Stimulated activated effector memory CD8-positive, alpha-beta T cell treated with anti-CD3 and anti-CD28 coated beads, Interleukin-12 subunit alpha, Interleukin-12 subunit beta, amount 100 ng/mL, for 72 hours (primary cell): ENCODE measurements at regions not wholly inside any gene's neighbourhood (a gene's known extent, or its start where the extent isn't known, plus 50 kb on each side); places are given as distances from the start of the nearest gene placed in this dataset.

Source experiments
- ATAC-seq: fragments of 150-1000 bp; cut with Tn5 transposase; 2 replicates; pipeline ENCODE4 v1.10.0; 2021
- DNase-seq, 2 donors: peaks; one replicate each; pipeline ENCODE4 v3.0.0; 2021 to 2022; ENCODE audit warnings: low spot score in 2 of 2
- H3K27ac Mint-ChIP-seq: one replicate; pipeline ENCODE4 v1.8.0; 2022; ENCODE audit warnings: mild to moderate bottlenecking, mixed read lengths
- H3K36me3 Mint-ChIP-seq: one replicate; pipeline ENCODE4 v1.8.0; 2022; ENCODE audit warnings: mild to moderate bottlenecking, mixed read lengths
- H3K4me1 Mint-ChIP-seq: one replicate; pipeline ENCODE4 v1.8.0; 2022; ENCODE audit warnings: mixed read lengths
- H3K4me3 Mint-ChIP-seq: one replicate; pipeline ENCODE4 v1.8.0; 2022; ENCODE audit warnings: mild to moderate bottlenecking, mixed read lengths
- H3K9me3 Mint-ChIP-seq: one replicate; pipeline ENCODE4 v1.8.0; 2022; ENCODE audit warnings: mixed read lengths

GRCh38 chr18:25446972-25447371, 95.0 kb upstream of the ZNF521 start:
- peaks cover 11% of the 10 kb centered on the region for H3K9me3 Mint-ChIP-seq
- ATAC-seq: no peak

DNA sequence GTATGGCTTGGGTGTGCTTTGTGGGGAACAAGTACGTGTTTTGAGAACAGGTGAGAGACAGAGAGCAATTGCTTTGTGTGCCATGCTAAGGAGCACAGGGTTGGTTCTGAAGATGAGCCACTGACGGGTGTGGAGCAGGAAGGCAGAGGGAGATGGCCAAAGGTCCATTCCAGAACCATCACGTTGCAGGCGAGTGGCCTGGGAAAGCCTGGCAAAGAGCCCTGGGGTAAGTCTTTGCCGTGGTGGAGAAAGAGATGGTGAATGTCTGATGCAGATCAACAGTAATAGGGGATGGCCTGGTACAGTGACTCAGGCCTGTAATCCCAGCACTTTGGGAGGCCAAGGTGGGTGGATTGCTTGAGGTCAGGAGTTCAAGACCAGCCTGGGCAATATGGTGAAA, 93.5 kb upstream of the ZNF521 start:
- no peak for DNase-seq
- Mint-ChIP-seq H3K4me3 (no peak overlapping the region), H3K9me3 (peaks cover 6% of the 10 kb centered on the region), H3K27ac (no peak overlapping the region), H3K36me3 (no peaks in the 10 kb centered on the region), H3K4me1 (no peaks in the 10 kb centered on the region)
- ATAC-seq: no peak

More at GRCh38 chr18:25446972-25447371, 95.0 kb upstream of the ZNF521 start:
- no peaks in the 10 kb centered on the region for H3K4me1 Mint-ChIP-seq
- no peaks in the 10 kb centered on the region for H3K36me3 Mint-ChIP-seq
- no peak overlapping the region for H3K27ac Mint-ChIP-seq
- H3K4me3 Mint-ChIP-seq: no peak overlapping the region
- no peak for DNase-seq

GRCh38 chr18:25443776-25444175, 91.8 kb upstream of the ZNF521 start:
- no peaks in the 10 kb centered on the region for H3K36me3 Mint-ChIP-seq
- DNase-seq (no peak), ATAC-seq (no peak)
- H3K9me3 Mint-ChIP-seq: peaks cover 3% of the 10 kb centered on the region
- H3K27ac Mint-ChIP-seq: no peak overlapping the region
- no peaks in the 10 kb centered on the region for H3K4me1 Mint-ChIP-seq
- H3K4me3 Mint-ChIP-seq: no peak overlapping the region

DNA sequence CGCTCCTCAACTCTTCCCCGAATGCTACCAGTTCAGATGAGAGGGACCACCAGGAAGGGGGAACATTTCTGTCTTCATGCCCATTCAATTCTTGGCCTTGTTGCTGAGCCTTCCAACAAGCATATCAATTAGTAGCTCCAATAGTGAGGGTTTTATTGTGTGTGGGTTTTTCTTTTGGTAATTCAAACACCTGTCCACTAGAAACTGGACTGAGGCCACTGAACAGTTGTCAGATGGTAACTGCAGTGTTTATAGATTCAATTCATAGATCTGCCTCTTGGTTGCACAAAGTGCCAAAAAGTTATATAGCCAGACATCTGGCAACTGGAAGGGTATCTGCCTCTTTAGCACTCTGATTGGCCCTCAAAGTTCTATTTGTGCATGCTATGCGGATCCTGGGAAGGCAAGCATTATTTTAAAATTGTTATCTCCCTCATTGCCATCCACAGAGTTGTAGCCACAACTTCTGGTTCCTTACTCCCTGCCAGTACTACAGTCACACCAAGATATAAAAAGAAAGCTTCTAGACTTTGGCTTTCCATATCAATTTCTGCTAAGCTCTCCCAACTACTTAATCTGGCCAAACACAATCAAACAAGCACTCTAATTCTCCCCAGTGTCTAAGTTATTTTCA, 83.3 kb upstream of the ZNF521 start:
- no peak overlapping the region for H3K27ac Mint-ChIP-seq
- H3K36me3 Mint-ChIP-seq: no peaks in the 10 kb centered on the region
- DNase-seq: no peak
- ATAC-seq: no peak
- no peak overlapping the region for H3K4me3 Mint-ChIP-seq
- no peaks in the 10 kb centered on the region for H3K4me1 Mint-ChIP-seq
- H3K9me3 Mint-ChIP-seq: no peaks in the 10 kb centered on the region

- no peaks in the 10 kb centered on the region for H3K9me3 Mint-ChIP-seq
- no peak overlapping the region for H3K4me3 Mint-ChIP-seq
- H3K4me1 Mint-ChIP-seq: no peaks in the 10 kb centered on the region
- no peak overlapping the region for H3K27ac Mint-ChIP-seq
- H3K36me3 Mint-ChIP-seq: no peaks in the 10 kb centered on the region
- ATAC-seq (no peak), DNase-seq (no peak)
Observed at GRCh38 chr18:25434745-25435144, 82.8 kb upstream of the ZNF521 start.

- H3K9me3 Mint-ChIP-seq: peaks cover 2% of the 10 kb centered on the region
- H3K27ac Mint-ChIP-seq: no peak overlapping the region
- DNase-seq (no peak), ATAC-seq (no peak)
- H3K4me1 Mint-ChIP-seq: no peaks in the 10 kb centered on the region
- H3K4me3 Mint-ChIP-seq: no peak overlapping the region
- no peaks in the 10 kb centered on the region for H3K36me3 Mint-ChIP-seq
Observed at GRCh38 chr18:25433590-25433989, 81.6 kb upstream of the ZNF521 start.

DNA sequence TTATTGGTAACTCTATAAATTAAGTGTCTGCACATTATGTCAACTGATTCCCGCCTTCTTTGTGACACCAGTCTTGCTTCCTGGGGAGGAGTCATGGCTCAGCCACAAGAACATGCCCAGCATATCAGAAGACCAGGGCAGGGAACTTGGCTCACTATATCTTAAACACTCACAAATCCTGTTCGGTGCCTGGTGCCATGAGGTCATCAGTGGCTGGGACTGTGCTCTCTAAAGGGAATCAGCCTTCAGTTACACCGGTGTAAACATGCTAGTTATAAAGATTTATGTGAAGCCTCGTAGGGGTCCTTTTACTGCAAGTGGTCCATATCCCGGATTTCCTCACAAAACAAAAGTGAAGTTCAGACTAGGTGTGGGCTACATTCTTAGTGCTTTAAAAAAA, 73.1 kb upstream of the ZNF521 start:
- DNase-seq: no peak
- no peaks in the 10 kb centered on the region for H3K36me3 Mint-ChIP-seq
- no peak for ATAC-seq
- no peak overlapping the region for H3K27ac Mint-ChIP-seq
- no peaks in the 10 kb centered on the region for H3K4me1 Mint-ChIP-seq
- H3K9me3 Mint-ChIP-seq: peaks cover 7% of the 10 kb centered on the region
- no peak overlapping the region for H3K4me3 Mint-ChIP-seq

GRCh38 chr18:25423760-25424159, 71.8 kb upstream of the ZNF521 start:
- Mint-ChIP-seq H3K4me3 (no peak overlapping the region), H3K27ac (no peak overlapping the region), H3K4me1 (no peaks in the 10 kb centered on the region), H3K36me3 (no peaks in the 10 kb centered on the region), H3K9me3 (peaks cover 5% of the 10 kb centered on the region)
- DNase-seq (no peak), ATAC-seq (no peak)

GRCh38 chr18:25423267-25423666, 71.3 kb upstream of the ZNF521 start:
- H3K27ac Mint-ChIP-seq: no peak overlapping the region
- no peak for DNase-seq
- H3K36me3 Mint-ChIP-seq: no peaks in the 10 kb centered on the region
- peaks cover 4% of the 10 kb centered on the region for H3K9me3 Mint-ChIP-seq
- H3K4me1 Mint-ChIP-seq: no peaks in the 10 kb centered on the region
- ATAC-seq: no peak
- H3K4me3 Mint-ChIP-seq: no peak overlapping the region

DNA sequence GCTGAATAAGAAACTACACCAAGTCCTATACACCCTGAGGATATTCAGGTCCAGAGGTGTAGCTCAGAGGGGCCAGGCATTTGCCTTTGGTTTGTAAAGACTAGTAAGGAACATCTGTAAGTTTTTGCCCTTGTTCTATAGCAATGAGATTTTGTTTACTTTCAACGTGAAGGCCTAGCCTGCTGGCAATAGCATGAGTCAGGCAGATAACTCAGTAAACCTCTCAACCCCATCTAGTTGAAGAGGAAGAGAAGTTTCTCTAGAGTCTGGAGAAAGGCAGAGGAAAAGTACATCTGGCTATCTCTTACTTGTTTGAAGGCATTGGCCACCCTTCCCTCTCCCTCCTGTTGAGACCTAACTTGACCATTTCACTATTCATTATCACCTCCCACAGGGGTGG, 70.3 kb upstream of the ZNF521 start:
- no peaks in the 10 kb centered on the region for H3K36me3 Mint-ChIP-seq
- no peaks in the 10 kb centered on the region for H3K4me1 Mint-ChIP-seq
- ATAC-seq: no peak
- H3K9me3 Mint-ChIP-seq: no peaks in the 10 kb centered on the region
- DNase-seq: no peak
- H3K27ac Mint-ChIP-seq: no peak overlapping the region
- H3K4me3 Mint-ChIP-seq: no peak overlapping the region

DNA sequence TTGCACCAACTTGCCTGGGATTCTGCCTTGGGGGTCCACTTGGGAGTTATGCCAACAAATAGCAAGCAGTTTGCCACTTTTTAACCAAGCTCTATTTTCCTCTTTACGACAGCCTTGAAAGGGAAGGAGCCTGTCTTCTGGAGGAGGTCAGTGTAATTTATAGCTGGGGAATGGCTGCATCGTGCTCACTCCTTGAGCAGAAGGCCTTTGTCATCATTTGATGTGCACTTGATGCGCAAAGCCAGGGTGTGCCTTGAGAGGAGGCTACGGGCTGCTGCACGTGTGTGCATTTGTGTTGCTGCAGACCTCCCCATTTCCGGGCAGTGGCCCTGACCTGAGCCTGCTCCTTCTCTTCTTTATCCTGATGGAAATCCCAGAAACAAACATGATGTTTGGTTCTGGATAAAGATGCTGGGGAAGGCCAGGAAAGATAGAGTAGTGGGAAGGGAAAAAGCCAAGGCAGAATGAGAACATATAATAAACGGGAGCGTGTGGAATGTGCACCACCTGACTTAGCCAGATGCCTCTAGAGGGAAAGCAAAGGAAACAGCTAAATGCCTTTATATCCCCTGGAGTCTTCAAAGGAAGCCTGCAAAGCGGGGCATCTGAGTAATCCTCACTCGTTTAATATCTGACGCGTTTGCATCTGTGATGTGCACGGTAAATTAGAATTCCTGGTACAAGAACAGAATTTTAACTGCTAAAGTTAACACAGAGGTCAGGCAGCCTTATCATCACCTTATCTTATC, 68.3 kb upstream of the ZNF521 start:
- no peaks in the 10 kb centered on the region for H3K4me1 Mint-ChIP-seq
- no peak for ATAC-seq
- peaks cover 3% of the 10 kb centered on the region for H3K9me3 Mint-ChIP-seq
- H3K27ac Mint-ChIP-seq: no peak overlapping the region
- no peaks in the 10 kb centered on the region for H3K36me3 Mint-ChIP-seq
- H3K4me3 Mint-ChIP-seq: no peak overlapping the region
- no peak for DNase-seq

GRCh38 chr18:25416374-25416773, 64.4 kb upstream of the ZNF521 start:
- DNase-seq (no peak), ATAC-seq (no peak)
- H3K4me3 Mint-ChIP-seq: no peak overlapping the region
- H3K9me3 Mint-ChIP-seq: peaks cover 6% of the 10 kb centered on the region
- no peaks in the 10 kb centered on the region for H3K36me3 Mint-ChIP-seq
- no peak overlapping the region for H3K27ac Mint-ChIP-seq
- H3K4me1 Mint-ChIP-seq: no peaks in the 10 kb centered on the region

DNA sequence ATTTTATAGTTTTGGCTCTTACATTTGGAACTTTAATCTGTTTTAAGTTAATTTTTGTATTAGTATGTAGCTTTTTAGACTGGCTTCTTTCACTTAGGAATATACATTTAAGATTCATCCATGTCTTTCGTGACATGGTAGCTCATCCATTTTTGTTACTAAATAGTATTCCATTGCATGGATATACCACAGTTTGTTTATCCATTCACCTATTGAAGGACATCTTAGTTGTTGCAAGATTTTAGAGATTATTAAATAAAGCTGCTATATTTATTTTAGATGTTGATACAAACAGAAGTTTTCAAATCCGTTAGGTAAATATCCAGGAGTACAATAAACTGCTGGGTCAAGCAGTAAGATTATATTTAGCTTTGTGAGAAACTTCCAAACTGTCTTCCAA, 58.0 kb upstream of the ZNF521 start:
- ATAC-seq: no peak
- Mint-ChIP-seq H3K27ac (no peak overlapping the region), H3K36me3 (no peaks in the 10 kb centered on the region), H3K9me3 (peaks cover 7% of the 10 kb centered on the region), H3K4me3 (no peak overlapping the region), H3K4me1 (no peaks in the 10 kb centered on the region)
- DNase-seq: no peak

DNA sequence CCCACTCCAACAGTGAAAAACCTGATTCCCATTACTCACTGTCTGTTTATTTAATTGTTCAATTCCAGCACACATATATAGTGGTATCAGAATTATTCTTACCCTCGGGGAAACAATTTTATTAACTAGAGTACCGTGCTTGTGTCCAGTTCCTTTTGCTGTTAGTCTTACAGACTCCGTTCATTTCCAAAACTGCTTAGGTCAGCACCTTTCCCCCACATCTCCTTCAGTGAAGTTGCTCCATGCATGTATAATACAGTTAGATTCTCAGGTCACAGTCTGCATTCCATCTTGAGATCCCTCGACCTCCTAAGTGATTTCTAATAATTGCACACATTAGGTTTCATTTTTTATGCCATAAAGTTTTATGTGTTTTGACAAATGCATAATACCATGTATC, 56.3 kb upstream of the ZNF521 start:
- Mint-ChIP-seq H3K4me3 (no peak overlapping the region), H3K4me1 (no peaks in the 10 kb centered on the region), H3K36me3 (no peaks in the 10 kb centered on the region), H3K9me3 (peaks cover 7% of the 10 kb centered on the region), H3K27ac (no peak overlapping the region)
- DNase-seq: no peak
- ATAC-seq: no peak
